Epidermal melanocyte (primary cell): ENCODE measurements at regions not wholly inside any gene's neighbourhood (a gene's known extent, or its start where the extent isn't known, plus 50 kb on each side); places are given as distances from the start of the nearest gene placed in this dataset.
"Not testable (repeated sequence)": the region's sequence is repeated elsewhere in the genome, so short reads cannot be mapped to it uniquely, and the experiment has no call there.

ENCODE experiments used
- DNase-seq: peaks from one replicate; pipeline ENCODE4 v3.0.0; 2011; ENCODE audit warnings: low spot score; ENCODE audit not compliant: insufficient read length

DNA sequence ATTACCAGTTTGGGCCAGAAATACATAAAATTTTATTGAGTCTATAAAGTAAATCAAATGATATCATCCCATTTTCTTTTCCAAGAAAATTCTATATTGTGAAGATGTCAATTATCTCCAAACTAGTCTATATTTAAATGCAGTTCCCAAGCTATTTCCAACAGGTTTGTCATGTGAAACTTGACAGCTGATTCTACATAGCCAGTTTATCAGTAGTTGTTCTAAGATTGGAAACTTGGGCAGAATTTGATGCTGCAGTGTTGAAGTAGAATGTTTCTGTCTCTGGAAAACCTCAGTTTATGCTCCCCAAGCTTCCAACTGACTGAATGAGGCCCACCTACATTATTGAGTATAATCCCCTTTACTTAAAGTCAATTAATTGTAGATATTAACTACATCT lies 994.1 kb downstream of the PCDH7 start:
- no peak for DNase-seq

DNA sequence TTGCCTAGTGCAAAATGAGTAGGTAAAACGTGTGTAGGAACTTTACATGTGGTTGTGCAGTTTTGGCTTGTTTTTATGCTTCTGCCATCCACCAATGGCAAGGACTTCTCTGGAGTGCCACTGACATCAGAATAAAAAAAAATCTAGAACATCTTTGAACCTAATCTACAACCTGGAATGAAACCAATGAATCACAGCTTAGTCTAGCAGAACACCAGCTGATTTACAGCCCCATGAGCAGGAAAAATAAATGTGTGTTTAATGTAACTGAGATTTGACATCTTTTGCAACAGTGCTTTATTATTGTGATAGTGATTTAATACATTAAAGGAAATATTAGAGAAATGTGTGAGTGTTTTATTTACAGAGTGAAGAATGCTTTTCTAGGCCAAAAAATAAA lies 995.1 kb downstream of the PCDH7 start:
- no peak for DNase-seq

DNA sequence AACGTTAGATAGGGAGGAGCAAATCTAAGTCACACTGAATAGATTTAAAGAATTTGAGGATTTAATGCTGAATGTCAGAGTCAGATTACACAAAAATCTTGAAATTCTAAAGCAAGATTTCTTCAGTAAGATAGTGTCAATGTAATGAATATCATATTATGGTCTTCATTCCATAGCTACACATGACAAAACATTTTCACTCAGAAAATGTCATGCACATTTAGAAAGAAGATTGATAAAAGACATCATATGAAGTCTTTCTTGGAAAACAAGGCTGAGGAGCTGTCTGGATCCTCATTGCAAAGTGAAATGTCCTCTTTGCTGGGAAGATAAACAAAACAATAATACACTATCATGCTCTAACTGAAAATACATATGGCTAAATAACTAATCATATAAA lies 1006.9 kb downstream of the PCDH7 start:
- DNase-seq: no peak

DNA sequence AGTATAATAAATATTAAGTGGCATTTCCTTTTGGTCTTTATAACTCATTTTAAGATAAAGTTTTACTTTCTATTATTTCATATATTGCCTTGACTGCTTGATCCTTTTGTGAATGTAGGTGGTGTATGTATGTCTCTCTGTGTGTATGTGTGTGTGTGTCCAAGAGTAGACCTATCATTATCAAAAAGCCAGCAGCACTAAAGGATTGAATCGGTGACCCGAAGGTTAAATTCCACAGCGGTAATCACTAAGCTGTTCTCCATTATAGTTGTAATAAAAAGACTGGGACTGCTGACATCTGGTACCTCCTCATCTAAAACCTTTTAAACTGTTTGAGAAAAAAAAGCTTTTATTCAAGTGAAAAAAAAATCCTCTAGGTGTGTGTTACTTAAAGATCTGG lies 1014.8 kb downstream of the PCDH7 start:
- no peak for DNase-seq

DNA sequence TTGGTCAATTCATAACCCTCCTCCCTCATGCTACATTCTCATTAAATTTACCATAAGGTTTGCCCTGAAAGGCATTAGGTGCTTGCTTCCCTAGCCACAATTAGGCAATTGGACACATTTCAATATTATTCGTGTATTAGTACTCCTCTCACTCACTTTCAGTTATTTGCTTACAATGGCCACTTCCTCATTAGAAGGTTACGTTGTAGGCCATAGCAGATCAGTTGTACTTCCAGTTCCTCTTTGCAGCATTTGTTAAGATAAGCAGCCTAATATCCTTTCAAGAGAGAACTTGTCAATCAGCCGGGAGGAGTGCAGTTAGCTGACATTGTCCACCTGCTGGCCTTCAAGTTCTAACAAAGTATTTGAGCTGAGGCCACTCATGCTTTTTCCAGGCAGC lies 1017.2 kb downstream of the PCDH7 start:
- DNase-seq: no peak

DNA sequence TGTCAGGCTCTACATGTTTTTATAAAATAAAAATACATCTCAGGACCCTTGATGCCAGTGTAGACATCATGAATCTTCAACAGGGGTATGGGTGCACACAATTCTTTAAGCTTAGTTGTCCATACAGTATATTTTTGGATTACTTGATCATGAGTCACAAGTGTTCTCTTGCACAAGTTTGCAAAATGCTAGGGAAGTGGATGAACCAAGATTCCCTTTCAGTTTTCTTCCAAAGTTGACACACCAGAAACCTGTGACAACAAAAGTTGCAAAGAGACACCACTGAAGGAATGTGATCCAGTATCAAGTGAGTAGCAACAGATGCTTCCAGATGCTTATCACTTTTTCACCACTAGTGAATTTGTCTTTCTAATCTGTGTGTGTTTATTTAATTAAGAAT lies 1021.2 kb downstream of the PCDH7 start:
- DNase-seq: no peak

DNA sequence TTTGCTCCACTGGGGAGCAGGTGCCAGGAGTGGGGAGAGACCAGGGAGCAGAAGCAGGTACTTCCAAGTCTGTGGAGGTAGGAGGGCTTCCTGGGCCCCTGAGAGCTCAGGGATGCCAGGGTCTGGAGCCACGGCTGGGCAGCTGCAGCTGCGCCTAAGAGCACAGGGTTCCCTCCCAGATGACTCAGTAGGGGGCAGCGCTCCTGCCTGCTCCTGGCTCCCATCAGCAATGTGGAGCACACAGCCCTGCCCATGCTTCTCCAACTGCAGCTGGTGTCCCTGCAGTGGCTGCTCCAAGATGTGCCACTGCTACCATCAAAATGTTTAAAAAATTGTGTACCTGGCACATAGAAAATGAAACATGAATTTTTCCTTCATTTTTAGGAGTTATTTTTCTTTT lies 1028.2 kb downstream of the PCDH7 start:
- no peak for DNase-seq

DNA sequence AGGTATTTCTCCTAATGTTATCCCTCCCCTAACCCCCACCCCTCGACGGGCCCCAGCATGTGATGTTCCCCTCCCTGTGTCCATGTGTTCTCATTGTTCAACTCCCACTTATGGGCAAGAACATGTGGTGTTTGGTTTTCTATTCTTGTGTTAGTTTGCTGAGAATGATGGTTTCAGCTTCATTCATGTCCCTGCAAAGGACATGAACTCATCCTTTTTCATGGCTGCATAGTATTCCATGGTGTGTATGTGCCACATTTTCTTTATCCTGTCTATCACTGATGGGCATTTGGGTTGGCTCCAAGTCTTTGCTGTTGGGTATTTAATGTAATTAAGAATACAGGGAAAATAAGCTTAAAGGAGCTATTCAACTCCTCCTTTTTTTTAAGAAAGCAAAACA lies 1030.4 kb downstream of the PCDH7 start:
- DNase-seq: not testable (repeated sequence)

DNA sequence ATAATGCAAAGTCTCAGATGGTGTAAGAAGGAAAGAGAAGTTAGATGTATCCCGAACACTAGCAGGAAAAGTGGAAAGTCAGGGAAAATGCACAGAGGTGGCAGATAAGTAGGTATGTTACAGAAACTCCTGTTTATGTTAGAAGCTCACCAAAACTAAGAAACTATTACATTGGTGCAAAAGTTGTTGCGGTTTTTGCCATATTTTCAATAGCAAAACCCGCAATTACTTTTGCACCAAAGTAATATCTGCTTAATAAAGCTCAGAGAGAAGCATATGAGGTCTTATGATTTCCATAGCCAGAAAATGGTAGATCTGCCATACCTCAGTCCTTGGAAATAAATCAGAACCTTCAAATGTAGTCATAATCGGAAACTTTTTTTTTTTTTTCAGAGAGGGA lies 1035.6 kb downstream of the PCDH7 start:
- no peak for DNase-seq

DNA sequence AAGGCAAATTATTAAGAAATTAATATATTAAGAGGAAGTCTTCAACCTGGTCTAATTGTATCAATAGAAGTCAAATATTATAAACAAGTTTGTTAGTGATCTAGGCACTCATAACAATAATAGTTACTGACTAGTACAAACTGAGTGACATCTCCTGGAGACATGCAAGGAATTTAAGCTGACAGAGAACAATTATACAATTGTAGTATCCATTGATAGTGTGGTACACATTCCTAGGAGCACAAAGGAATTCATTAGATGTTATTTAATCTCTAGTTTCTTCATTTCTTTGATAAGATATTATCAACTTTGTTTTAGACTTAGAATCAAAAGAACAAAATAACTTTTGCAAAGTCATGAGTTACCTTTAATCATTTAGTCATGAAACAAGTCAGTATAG lies 1048.6 kb downstream of the PCDH7 start:
- DNase-seq: no peak

DNA sequence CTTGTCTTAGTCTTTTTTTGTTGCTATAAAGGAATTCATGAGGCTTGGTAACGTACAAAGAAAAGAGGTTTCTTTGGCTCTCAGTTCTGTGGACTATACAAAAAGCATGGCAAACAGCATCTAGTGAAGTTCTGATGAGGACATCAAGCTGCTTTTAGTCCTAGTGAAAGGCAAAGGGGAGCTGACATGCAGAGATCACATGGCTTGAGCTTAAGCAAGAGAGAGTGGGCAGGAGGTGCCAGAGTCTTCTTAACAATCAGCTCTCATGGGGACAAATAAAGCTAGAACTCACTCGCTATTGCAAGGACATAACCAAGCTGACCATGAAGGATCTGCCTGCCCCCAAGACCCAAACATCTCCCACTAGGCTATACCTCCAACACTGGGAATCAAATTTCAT lies 1063.1 kb downstream of the PCDH7 start:
- no peak for DNase-seq

DNA sequence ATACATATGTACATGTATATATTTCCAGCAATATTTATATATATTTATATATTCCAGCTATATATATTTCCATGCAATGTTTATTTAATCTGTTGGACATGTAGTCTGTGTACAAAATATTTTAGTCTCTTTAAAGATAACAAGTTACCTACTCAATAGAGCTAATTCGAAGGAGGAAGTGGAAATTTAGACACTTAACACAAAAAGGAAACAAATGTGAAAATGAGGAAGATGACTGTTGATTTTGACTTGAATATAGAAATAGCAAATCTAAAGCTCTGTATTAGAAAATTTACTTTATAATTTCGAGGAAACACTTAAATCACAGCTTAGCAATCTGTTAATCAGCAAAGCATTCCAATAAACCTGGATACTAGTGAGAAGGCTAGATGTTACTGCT lies 1064.4 kb downstream of the PCDH7 start:
- DNase-seq: no peak

DNA sequence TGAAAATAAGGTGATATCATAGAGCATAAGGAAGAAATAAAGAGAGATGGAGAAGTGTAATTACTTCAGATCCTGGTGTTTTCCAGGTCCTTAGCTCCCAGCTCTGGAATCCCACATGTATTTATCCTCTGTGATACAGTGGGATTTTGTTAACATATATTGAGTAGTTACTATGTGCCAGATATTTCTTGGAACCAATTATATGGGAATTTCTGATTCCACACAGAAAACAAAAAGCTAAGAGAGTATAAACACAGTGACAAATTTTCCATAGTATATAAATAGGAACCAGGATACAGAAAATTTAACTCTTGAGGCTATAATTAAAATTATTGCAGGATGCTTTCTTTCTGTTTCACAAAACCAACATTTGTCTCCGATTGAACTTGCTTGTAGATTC lies 1067.5 kb downstream of the PCDH7 start:
- no peak for DNase-seq

DNA sequence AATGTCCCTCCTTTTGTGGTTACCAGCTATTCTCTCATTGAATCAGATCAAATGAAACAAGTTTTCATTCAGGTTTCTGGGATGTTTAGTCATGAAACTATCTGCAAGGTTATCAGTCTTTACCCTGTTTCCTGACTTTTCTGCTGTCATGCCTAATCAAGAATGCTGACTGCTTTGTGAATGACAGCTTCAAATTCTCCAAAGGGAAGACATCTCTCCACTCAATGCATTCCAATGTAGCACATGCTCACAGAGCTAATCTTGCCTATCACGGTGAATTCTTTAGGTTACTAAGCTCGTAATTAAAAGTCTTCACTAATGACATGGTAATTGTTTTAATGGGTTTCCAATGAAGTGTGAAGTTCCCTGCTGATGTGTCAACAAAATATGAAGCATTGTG lies 1068.5 kb downstream of the PCDH7 start:
- no peak for DNase-seq

DNA sequence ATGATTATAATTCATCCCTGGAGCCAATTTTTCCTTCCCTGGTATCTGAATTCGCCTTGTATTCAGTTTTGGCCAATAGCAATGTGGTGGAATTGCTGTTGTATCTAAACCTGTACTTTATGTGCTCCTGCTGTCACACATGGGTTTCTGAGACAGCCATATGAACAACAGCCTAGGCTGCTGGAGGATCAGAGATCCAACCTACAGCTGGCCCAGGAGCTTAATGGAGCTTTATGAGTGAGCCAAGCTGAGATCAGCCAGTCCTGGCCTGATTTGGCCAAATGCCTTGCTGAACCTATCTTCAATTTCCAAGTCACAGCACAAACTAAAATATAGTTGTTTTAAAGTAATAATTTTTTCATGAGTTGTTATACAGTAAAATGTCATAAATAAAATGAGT lies 1071.5 kb downstream of the PCDH7 start:
- no peak for DNase-seq

DNA sequence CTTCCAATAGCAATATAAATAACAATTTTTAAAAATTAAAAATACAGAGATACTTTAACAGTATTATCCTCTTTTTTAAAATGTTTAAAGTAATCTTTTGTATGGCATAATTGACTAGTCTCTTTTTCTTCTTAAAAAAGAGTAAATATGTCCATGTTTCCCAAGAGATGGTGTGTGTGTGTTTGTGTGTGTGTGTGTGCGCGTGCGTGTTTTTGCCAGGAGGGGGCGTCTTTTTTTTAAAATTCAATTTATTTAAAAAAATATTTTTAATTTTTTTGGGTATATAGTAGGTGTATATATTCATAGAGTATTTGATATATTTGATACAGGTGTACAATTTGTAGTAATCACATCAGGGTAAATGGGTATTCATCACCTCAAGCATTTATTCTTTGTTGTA lies 1073.7 kb downstream of the PCDH7 start:
- DNase-seq: no peak

DNA sequence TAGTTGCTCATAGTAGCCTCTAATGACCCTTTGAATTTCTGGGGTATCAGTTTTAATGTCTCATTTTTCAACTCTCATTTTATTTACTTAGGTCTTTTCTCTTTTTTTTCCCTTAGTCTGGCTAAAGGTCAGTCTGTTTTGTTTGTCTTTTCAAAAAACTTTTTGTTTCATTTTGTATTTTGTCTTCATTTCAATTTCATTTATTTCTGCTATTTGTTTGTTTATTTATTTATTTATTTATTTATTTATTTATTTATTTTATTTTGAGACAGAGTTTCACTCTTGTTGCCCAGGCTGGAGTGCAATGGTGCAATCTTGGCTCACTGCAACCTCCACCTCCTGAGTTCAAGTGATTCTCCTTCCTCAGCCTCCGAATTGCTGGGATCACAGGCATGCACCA lies 1076.9 kb downstream of the PCDH7 start:
- DNase-seq: not testable (repeated sequence)

DNA sequence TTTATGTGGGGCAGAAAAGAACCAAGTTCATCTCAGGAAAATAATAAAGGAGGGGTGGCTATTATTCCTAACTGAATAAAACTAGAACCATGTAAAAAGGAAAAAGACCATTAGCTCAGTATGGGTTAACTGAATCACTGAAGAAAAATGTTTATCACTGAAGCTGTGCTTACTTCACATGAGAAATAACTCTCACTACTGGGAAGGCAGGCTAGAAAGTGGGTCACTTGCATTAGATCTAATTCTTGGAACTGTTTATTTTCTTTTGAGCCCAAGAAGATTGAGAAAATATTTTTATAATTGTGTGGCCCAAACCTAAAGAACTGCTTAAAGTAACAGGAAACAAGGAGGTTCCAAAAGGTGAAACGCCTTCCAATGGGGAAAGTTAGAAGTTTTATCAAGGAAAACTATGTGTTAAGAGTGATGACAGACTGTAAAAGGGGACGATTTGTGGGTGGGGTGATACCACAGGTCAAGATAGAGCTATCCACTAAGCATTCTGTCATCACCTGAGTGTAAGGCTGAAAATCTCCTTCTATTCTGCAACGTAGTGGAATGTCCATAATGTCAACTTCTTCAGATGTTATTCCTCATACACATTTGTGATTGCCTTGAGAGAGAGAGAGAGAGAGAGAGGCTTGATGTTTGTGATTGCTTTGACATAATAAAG lies 1083.5 kb downstream of the PCDH7 start:
- DNase-seq: no peak

DNA sequence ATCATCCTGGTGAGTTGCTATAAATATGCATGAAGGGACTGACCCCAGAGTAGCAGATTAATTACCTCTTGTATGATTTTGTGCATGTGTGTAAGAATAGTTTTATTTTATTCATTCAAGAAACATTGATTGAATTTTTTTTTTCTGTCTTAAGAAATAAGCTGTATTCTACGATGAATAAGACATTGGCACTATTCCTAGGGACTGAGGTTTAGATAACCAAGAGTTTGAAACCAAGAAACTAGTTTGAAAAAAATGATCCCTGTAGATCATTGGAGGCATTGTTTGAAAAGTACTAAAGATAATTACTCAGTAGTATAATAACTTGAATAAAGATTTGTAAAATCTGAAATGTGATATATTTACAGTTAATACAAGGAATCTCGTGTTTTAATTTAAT lies 1086.9 kb downstream of the PCDH7 start:
- DNase-seq: no peak

DNA sequence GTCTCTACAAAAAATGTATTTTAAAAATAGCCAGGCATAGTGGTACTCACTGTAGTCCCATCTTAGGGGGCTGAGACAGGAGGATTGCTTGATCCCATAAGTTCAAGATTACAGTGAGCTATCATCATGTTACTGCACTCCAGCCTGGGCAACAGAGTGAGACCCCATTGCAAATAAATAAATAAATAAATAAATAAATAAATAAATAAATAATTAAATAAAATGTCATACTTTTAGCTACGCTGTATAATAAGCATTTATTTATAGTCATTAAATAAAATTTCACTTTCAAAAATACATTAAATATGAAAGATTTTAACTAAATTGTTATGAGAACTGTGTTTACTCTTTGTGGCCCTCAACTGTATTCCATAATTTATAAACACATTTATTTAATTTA lies 1124.2 kb downstream of the PCDH7 start:
- DNase-seq: no peak

DNA sequence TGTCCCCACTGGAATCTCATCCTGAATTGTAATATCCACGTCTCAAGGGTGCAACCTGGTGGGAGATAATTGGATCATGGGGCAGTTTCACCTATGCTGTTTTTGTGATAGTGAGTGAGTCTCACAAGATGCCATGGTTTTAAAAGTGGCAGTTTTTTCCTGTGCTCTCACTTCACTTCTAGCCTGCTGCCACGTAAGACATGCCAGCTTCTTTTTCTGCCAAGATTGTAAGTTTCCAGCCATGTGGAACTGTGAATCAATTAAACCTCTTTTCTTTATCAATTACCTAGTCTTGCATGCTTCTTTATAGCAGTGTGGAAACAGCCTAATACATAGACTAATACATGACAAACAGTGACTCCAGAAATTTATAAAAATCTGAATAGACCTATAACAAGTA lies 1131.8 kb downstream of the PCDH7 start:
- no peak for DNase-seq

DNA sequence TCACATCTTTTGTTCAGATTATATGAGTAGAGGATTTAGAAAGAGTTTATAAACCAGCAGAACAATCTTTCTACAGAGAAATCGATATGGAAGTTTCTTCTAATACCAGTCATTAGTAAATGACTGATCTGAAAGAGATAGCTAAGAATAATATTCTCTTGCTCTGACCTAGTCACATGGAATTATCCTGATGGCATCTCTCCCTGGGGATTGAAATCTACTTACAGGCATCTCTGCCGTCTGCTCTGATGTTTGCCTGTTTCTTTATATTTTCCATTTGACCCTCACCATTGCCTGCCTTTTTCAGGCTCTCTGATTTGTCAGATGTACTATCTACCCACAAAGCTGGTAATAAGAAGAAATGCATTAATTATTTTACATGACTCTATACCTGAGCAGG lies 1157.3 kb downstream of the PCDH7 start:
- no peak for DNase-seq

DNA sequence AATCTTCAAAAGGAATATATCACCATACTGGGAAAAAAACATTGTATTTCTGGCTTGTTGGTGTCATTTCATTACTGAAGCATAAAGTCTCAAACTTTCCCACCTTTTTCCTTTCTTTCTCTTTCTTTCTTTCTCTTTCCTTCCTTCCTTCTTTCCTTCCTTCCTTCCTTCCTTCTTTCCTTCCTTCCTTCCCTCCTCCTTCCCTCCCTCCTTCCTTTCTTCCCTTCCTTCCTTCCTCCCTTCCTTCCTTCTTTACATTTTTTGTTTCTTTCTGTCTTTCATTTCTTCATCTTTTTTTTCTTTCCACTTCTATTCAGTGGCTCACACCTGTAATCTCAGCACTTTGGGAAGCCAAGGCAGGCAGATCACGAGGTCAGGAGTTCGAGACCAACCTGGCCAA lies 1160.7 kb downstream of the PCDH7 start:
- not testable (repeated sequence) for DNase-seq

DNA sequence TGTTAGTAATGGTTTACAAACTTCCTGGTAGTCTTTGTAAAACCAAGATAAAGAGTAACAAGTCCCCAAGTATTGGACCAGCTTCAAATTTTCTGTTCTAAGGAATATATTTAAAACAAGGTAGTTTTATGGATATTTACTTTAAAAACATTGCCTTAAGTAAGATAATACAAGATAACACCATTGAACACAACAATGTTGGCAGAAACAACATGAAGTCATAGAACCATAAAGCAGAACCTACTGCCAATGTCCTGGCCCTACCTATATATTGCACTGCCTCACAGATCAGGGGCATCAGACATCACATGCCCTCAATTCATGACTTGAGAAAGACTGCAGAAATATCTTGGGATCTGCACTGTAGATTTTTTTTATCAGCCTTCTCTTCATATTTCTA lies 1176.2 kb downstream of the PCDH7 start:
- DNase-seq: no peak
